Fibroblast of the conjunctiva (primary cell): ENCODE measurements at regions not wholly inside any gene's neighbourhood (a gene's known extent, or its start where the extent isn't known, plus 50 kb on each side); places are given as distances from the start of the nearest gene placed in this dataset.
A peak's percentile ranks its signal among the peaks of the same experiment; 100 is the strongest.

Experiments
- DNase-seq: peaks from one replicate; pipeline ENCODE4 v3.0.0-alpha.2; 2010; ENCODE audit warnings: low read depth

GRCh38 chr2:157150747-157151146 is 106.8 kb upstream of the GALNT5 start:
- DNase-seq = no peak

GRCh38 chr2:157152362-157152761 is 105.1 kb upstream of the GALNT5 start:
- no peak for DNase-seq

- no peak for DNase-seq
Measured at GRCh38 chr2:157155992-157156391, 101.5 kb upstream of the GALNT5 start.

GRCh38 chr2:157158111-157158510 is 99.4 kb upstream of the GALNT5 start:
- peak; percentile 34 for DNase-seq

- no peak for DNase-seq
Measured at GRCh38 chr2:157159221-157159934, 98.1 kb upstream of the GALNT5 start.

GRCh38 chr2:157160111-157160510 is 97.4 kb upstream of the GALNT5 start:
- no peak for DNase-seq

GRCh38 chr2:157164370-157164769 is 93.1 kb upstream of the GALNT5 start:
- no peak for DNase-seq

- no peak for DNase-seq
Measured at GRCh38 chr2:157164891-157165290, 92.6 kb upstream of the GALNT5 start.

GRCh38 chr2:157168501-157168900 is 89.0 kb upstream of the GALNT5 start:
- no peak for DNase-seq

GRCh38 chr2:157169889-157170288 is 87.6 kb upstream of the GALNT5 start:
- DNase-seq = no peak

GRCh38 chr2:157170299-157170698 is 87.2 kb upstream of the GALNT5 start:
- DNase-seq = no peak

GRCh38 chr2:157172239-157172638 is 85.3 kb upstream of the GALNT5 start:
- DNase-seq = no peak

GRCh38 chr2:157172866-157173578 is 84.5 kb upstream of the GALNT5 start:
- DNase-seq = peak; percentile 73

GRCh38 chr2:157173740-157174184 is 83.7 kb upstream of the GALNT5 start:
- peak; percentile 96 for DNase-seq

- DNase-seq = no peak
Measured at GRCh38 chr2:157174321-157174720, 83.2 kb upstream of the GALNT5 start.

GRCh38 chr2:157176602-157177001 is 80.9 kb upstream of the GALNT5 start:
- DNase-seq = no peak

- no peak for DNase-seq
Measured at GRCh38 chr2:157178874-157179273, 78.6 kb upstream of the GALNT5 start.

GRCh38 chr2:157179324-157180105 is 78.0 kb upstream of the GALNT5 start:
- no peak for DNase-seq

GRCh38 chr2:157180359-157180758 is 77.1 kb upstream of the GALNT5 start:
- no peak for DNase-seq

GRCh38 chr2:157181234-157181633 is 76.3 kb upstream of the GALNT5 start:
- DNase-seq = no peak

GRCh38 chr2:157182204-157182709 is 75.2 kb upstream of the GALNT5 start:
- DNase-seq = no peak

- DNase-seq = peak; percentile 63
Measured at GRCh38 chr2:157182834-157183396, 74.6 kb upstream of the GALNT5 start.
